Right lobe of liver (tissue), 6 donors: ENCODE measurements at regions not wholly inside any gene's neighbourhood (a gene's known extent, or its start where the extent isn't known, plus 50 kb on each side); places are given as distances from the start of the nearest gene placed in this dataset.

ENCODE experiments used
- ATAC-seq, 4 donors: fragments of 200-7000 bp; cut with Tn5 transposase; one replicate each; pipeline ENCODE4 v1.9.1; 2020; ENCODE audit warnings: mild to moderate bottlenecking in 4 of 4, moderate library complexity in 4 of 4
- DNase-seq, 3 donors: peaks; one replicate each; pipeline ENCODE4 v3.0.0-alpha.2; 2020
- H3K27ac ChIP-seq, 3 donors: fragments of 200-600 bp; one replicate each; pipeline ENCODE4 v1.8.0; 2022
- H3K27me3 ChIP-seq, 2 donors: fragments of 200-600 bp; one replicate each; pipeline ENCODE4 v1.8.0; 2022
- H3K36me3 ChIP-seq, 4 donors: fragments of 200-600 bp; sonication (generic) in 1 of 4; one replicate each; pipeline versions ENCODE4 v1.5.1 to v1.8.0; 2017 to 2022; ENCODE audit warnings: control low read depth in 1 of 4
- H3K4me1 ChIP-seq, 4 donors: fragments of 200-600 bp; sonication (generic) in 1 of 4; one replicate each; pipeline versions ENCODE4 v1.5.1 to v1.8.0; 2017 to 2022; ENCODE audit warnings: control low read depth in 1 of 4
- H3K4me3 ChIP-seq, 3 donors: fragments of 200-600 bp; one replicate each; pipeline ENCODE4 v1.8.0; 2022
- H3K9me3 ChIP-seq, 4 donors: fragments of 200-600 bp; sonication (generic) in 1 of 4; one replicate each; pipeline versions ENCODE4 v1.5.1 to v1.8.0; 2017 to 2022; ENCODE audit warnings: control low read depth in 1 of 4
- CTCF ChIP-seq, 4 donors: fragments of 200-600 bp in 3 of 4; fragments of 450-650 bp in 1 of 4; IDR thresholded peaks; one replicate each; pipeline versions ENCODE4 v1.5.1 to v1.8.0; 2016 to 2022; ENCODE audit warnings: antibody characterized with exemption in 4 of 4, mild to moderate bottlenecking in 2 of 4
- POLR2A ChIP-seq: fragments of 450-650 bp; IDR thresholded peaks from one replicate; pipeline ENCODE4 v1.6.1; 2017; ENCODE audit warnings: antibody characterized with exemption, mild to moderate bottlenecking
- WGBS: methylation state at CpG from one replicate; pipeline ENCODE4 v1.1.6; 2018; ENCODE audit warnings: low coverage, low lambda C conversion rate; ENCODE audit not compliant: insufficient coverage; ENCODE audit errors: missing lambda C conversion rate; 5-methylcytosine and 5-hydroxymethylcytosine counted together
- intact Hi-C, 2 donors: fragments of 100-400 bp; cut with DNase I; formaldehyde crosslinking; loops; one replicate each; pipeline versions ENCODE4 v1.11.2 to v1.14.1; 2022
- donor health status: DM: no; HTN: yes; CAD: no.
- donor health status: DM: no; HTN: no; CAD: no.
- donor health status: DM: no; HTN: no; CAD: no.
- donor health status: DM: no; HTN: yes; CAD: no.
- donor health status: DM: no; HTN: yes; CAD: no.

GRCh38 chr6:122214605-122215318 is 184.7 kb upstream of the HSF2 start:
- no peaks in the 10 kb centered on the region for H3K36me3 ChIP-seq
- H3K27ac ChIP-seq = no peak overlapping the region
- 52% methylated on average over 3 of the region's 3 CpGs for WGBS
- DNase-seq (no peak), ATAC-seq (no peak)
- no peaks in the 10 kb centered on the region for H3K9me3 ChIP-seq
- TF ChIP-seq POLR2A = no peak
- no peak for TF ChIP-seq CTCF (IDR thresholded peaks at IDR 0.05)
- H3K27me3 ChIP-seq = no peaks in the 10 kb centered on the region
- intact Hi-C loops = no loop called here
- H3K4me3 ChIP-seq = no peak overlapping the region
- no peaks in the 10 kb centered on the region for H3K4me1 ChIP-seq

GRCh38 chr6:122220254-122220653 is 179.2 kb upstream of the HSF2 start:
- TF ChIP-seq POLR2A = no peak
- TF ChIP-seq CTCF (IDR thresholded peaks at IDR 0.05) = no peak
- Histone ChIP-seq H3K27me3 (no peaks in the 10 kb centered on the region), H3K4me1 (no peaks in the 10 kb centered on the region), H3K36me3 (no peaks in the 10 kb centered on the region), H3K4me3 (no peak overlapping the region), H3K27ac (no peak overlapping the region), H3K9me3 (no peaks in the 10 kb centered on the region)
- intact Hi-C loops = no loop called here
- DNase-seq (no peak), ATAC-seq (no peak)
- WGBS = 67% methylated on average over 2 of the region's 2 CpGs

GRCh38 chr6:122222761-122223160 is 176.7 kb upstream of the HSF2 start:
- H3K36me3 ChIP-seq = no peaks in the 10 kb centered on the region
- H3K27ac ChIP-seq = no peak overlapping the region
- H3K4me3 ChIP-seq = no peak overlapping the region
- no peaks in the 10 kb centered on the region for H3K4me1 ChIP-seq
- TF ChIP-seq POLR2A (no peak), CTCF (IDR thresholded peaks at IDR 0.05) (no peak)
- no peaks in the 10 kb centered on the region for H3K27me3 ChIP-seq
- DNase-seq = no peak
- no peaks in the 10 kb centered on the region for H3K9me3 ChIP-seq
- WGBS = 24% methylated on average over 3 of the region's 3 CpGs
- intact Hi-C loops = no loop called here
- no peak for ATAC-seq

GRCh38 chr6:122223251-122223650 is 176.2 kb upstream of the HSF2 start:
- intact Hi-C loops = no loop called here
- no peak for TF ChIP-seq CTCF (IDR thresholded peaks at IDR 0.05)
- TF ChIP-seq POLR2A = no peak
- Histone ChIP-seq H3K27ac (no peak overlapping the region), H3K27me3 (no peaks in the 10 kb centered on the region), H3K4me3 (no peak overlapping the region), H3K9me3 (no peaks in the 10 kb centered on the region), H3K36me3 (no peaks in the 10 kb centered on the region), H3K4me1 (no peaks in the 10 kb centered on the region)
- ATAC-seq (no peak), DNase-seq (no peak)
- 15% methylated on average over 1 of the region's 1 CpG for whole genome bisulfite sequencing

- H3K36me3 ChIP-seq = no peaks in the 10 kb centered on the region
- no peaks in the 10 kb centered on the region for H3K27me3 ChIP-seq
- DNase-seq (no peak), ATAC-seq (no peak)
- no peak overlapping the region for H3K4me3 ChIP-seq
- no peak overlapping the region for H3K27ac ChIP-seq
- no peaks in the 10 kb centered on the region for H3K4me1 ChIP-seq
- no peaks in the 10 kb centered on the region for H3K9me3 ChIP-seq
- TF ChIP-seq POLR2A = no peak
- TF ChIP-seq CTCF (IDR thresholded peaks at IDR 0.05) = no peak
- intact Hi-C loops = no loop called here
These were observed 160.6 kb upstream of the HSF2 start for GRCh38 chr6:122238861-122239260.
